GM19324 (cell line): ENCODE measurements at regions not wholly inside any gene's neighbourhood (a gene's known extent, or its start where the extent isn't known, plus 50 kb on each side); places are given as distances from the start of the nearest gene placed in this dataset.

Experiments
- ATAC-seq: cut with Tn5 transposase; IDR thresholded peaks from one replicate; pipeline ENCODE4 v1.9.1; 2021; ENCODE audit warnings: mild to moderate bottlenecking, moderate library complexity; ENCODE audit not compliant: unreplicated experiment, low FRiP score

GRCh38 chr1:82759035-82759434, 958.3 kb downstream of the ADGRL2 start:
- no peak for ATAC-seq

GRCh38 chr1:82755671-82756070, 954.9 kb downstream of the ADGRL2 start:
- no peak for ATAC-seq

GRCh38 chr1:82755191-82755590, 954.5 kb downstream of the ADGRL2 start:
- no peak for ATAC-seq

DNA sequence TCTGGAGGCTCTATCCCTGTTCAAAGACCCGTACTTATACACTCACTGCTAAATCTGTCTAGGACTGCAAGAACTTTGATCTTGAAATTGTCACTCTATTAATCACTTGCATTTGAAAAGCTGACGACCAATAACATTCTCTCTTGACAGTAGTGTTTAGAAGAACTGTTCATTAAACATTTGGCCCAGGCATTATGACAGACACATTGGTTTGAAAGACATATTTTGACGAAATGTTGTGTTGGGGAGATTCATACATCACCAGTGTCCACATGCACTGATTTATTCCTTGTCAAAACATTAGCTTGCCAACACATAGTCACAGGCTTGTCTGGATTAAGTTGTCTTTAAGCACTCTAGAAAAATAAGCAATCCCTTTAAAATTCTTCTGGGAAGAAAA, 951.3 kb downstream of the ADGRL2 start:
- ATAC-seq: no peak

DNA sequence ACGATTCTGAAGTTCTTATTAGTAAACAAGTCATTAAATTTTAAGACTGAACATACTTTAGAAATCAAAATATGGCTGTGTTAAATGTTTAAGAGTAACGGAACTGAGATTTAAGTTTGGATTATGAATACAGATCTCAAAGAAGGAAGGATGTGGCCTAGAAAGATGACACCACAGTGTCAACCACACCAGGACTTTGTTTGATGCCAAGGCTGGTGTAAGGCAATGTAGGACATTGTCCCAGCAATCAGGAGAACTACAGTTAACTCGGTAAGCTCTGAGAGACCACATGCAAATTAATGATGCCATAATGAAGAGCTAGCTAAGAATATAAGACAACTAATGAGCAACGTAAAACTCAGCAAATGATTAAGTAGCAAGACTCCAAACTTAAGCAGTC, 932.9 kb downstream of the ADGRL2 start:
- no peak for ATAC-seq

GRCh38 chr1:82731216-82731615, 930.5 kb downstream of the ADGRL2 start:
- ATAC-seq: no peak

GRCh38 chr1:82728206-82728605, 927.5 kb downstream of the ADGRL2 start:
- no peak for ATAC-seq

GRCh38 chr1:82724246-82724645, 923.5 kb downstream of the ADGRL2 start:
- no peak for ATAC-seq

GRCh38 chr1:82722608-82723007, 921.9 kb downstream of the ADGRL2 start:
- no peak for ATAC-seq

DNA sequence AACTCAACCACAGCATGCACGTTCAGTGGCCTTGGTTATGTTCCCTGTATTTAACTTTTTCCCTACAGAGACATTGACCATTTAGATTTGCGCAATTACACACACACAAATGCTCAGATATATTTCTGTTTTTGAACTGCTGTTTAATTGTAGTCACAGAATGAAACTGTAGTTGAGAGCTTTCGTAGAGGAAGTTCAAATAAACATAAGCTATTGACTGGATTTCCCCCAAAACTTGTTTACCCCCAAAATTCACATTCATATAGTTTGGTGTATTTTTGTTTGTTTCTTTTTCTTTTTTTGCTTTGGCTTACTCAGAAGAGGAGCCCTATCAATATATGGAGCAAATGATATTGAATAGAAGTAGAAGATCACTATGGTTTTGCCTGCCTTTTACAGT, 921.0 kb downstream of the ADGRL2 start:
- ATAC-seq: peak; percentile 45

GRCh38 chr1:82718719-82719419, 918.1 kb downstream of the ADGRL2 start:
- ATAC-seq: no peak

- ATAC-seq: no peak
Observed at GRCh38 chr1:82710091-82710490, 909.4 kb downstream of the ADGRL2 start.

DNA sequence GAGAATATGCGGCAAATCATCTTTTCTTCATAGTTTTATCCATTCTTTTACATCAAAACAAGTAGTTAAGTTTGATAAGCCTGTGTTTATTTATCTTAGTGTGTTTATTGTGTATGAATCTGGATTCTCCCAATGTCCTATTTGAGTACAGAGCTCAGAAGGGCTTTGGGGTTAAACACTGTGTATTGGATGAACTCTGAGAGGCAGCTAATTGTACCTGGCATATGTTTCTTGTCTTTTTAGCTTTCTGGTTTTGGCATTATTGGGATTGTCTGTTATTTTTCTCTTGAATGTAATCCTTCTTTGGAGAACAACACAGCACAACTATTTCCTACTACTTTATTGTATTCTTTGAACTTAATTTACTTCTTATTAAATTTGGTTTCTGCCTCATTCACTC, 906.9 kb downstream of the ADGRL2 start:
- ATAC-seq: no peak

- no peak for ATAC-seq
Observed at GRCh38 chr1:82706741-82707140, 906.0 kb downstream of the ADGRL2 start.

GRCh38 chr1:82704966-82705365, 904.2 kb downstream of the ADGRL2 start:
- no peak for ATAC-seq

DNA sequence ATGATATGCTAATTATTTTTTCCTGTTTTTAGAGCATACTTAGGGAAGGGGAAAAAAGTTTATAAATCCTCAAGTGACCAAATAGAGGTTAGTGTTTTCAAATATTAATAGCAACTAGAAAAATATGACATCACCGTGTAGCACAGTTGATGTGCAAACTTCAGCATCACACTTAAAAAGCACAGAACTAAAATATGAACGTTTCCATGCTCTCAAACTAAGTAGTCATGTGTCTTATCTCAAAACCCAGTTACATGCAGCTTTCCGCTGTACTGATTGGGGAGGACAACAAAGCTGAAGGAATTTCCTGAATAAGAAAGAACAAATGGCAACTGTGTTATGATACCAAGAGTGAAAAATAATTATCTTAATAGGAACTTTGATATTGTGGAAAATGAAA, 903.7 kb downstream of the ADGRL2 start:
- ATAC-seq: no peak

- ATAC-seq: no peak
Observed at GRCh38 chr1:82703951-82704350, 903.2 kb downstream of the ADGRL2 start.

- ATAC-seq: no peak
Observed at GRCh38 chr1:82700476-82700875, 899.7 kb downstream of the ADGRL2 start.

- ATAC-seq: no peak
Observed at GRCh38 chr1:82697965-82698364, 897.2 kb downstream of the ADGRL2 start.

- ATAC-seq: no peak
Observed at GRCh38 chr1:82695443-82695842, 894.7 kb downstream of the ADGRL2 start.

DNA sequence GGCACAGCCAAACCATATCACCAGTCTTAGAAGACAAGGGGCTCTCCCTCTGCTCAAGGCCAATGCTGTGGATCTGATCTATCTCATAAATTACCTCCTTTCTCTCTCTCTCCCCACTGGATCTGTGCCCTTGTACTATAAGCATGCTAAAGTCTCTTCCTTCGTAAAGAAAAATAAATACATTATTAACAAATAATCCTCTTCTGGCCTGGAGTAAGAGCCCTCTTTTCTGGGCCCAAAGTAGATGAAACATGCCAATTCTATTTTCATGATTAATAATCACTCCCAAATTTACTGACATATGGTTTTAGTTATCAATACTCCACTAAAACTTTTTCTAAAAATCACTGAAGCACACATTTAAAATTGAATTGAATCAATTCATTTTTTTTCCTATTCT, 889.7 kb downstream of the ADGRL2 start:
- ATAC-seq: no peak

DNA sequence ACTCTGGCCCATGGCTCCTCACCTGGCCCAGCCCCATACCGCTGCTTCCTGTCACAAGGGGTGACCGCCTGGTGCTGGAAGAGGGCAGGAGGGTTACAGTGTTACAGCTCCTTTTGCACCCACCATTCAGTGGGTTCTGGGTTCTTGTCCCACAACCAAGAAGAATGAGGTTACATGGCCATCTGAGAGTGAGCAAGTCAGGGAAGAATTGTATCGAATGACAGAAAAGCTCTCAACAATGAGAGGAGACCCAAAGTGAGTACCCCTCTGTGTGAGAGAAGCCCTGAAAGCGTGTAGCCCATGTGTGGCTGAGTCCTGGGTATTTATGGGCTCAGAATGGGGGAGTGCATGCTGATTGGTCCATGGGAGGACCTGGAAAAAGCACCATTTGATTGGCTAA, 888.5 kb downstream of the ADGRL2 start:
- ATAC-seq: no peak

- ATAC-seq: no peak
Observed at GRCh38 chr1:82686774-82687173, 886.0 kb downstream of the ADGRL2 start.
